SW480 (cell line): ENCODE measurements at regions not wholly inside any gene's neighbourhood (a gene's known extent, or its start where the extent isn't known, plus 50 kb on each side); places are given as distances from the start of the nearest gene placed in this dataset.

Experiments
- DNase-seq: peaks from one replicate; pipeline ENCODE4 v3.0.0-alpha.2; 2016; ENCODE audit warnings: low spot score

- no peak for DNase-seq
Observed at GRCh38 chr10:64209561-64209960, 688.4 kb downstream of the REEP3 start.

DNA sequence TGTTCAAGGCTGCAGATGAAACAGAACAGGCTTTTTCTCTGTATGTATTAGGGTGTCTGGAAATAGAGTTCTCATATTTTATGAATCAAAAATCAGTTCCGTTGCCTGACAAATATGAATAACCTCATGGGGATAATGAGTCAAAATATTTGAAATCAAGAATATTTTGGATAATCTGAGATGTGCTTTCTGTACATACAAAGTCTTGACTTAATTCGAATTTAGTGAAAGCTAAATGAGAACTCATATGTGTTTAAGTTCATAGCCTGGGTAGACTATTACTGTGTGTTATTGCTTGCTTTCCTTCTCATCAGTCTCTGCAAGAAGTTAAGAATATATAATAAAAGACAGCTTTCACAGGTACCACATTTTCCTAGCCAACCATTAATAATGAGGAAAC, 689.0 kb downstream of the REEP3 start:
- no peak for DNase-seq

DNA sequence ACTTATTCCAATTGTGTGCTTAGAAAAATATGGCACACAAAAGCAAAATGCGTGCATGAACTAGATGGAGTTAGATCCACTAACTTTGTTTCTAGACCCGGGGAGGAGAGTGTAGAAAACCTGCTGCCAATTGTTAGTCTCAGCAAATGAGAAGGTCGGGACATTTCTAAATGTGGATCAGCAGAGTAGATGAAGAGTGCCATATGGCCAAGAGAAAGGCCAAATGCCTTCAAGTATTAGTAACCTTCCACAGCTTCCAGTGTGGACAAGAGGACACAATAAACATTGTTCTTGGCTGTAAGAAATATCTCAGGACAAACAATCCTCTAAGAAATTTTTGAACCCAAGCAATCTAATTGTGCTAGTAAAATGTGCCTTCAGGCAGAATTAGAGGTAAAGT, 690.3 kb downstream of the REEP3 start:
- DNase-seq = no peak

DNA sequence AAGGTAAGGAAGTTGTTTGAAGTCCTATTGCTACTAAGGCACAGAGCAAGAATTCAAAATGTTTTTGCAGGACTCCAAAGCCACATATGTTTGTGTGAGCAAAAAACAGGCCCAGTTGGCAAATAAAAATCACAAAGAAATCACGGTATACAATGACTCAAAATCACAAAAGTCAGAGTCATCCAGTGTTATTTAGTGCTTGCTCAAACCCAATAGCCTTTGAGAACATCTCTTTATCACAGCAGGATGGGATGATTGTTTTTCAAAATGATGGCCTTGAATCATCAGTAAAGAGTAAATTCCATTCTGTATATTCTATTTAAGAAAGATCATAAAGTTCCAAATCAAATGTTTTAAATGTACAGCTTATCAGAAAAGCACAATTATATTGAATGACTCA, 693.9 kb downstream of the REEP3 start:
- DNase-seq = no peak

GRCh38 chr10:64219271-64220025, 698.2 kb downstream of the REEP3 start:
- DNase-seq = no peak

DNA sequence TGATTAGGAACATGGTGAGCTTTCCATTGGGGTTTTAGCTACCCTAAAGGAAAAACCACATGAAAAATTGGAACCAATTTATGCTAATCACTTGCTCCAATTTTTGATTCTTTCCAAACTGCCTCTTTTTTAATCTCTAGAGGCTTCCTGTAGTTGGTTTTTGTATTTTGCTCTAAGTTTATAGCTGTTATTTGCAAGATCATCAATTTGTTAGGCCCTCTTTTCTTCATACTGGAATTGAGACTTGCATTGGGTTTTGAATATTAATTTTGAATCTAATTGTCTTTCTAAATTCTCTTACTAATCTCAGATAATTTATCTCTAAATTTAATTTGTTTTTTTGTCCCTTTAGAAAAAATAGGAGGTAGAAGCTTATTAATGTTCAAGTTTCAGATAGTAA, 713.3 kb downstream of the REEP3 start:
- no peak for DNase-seq

DNA sequence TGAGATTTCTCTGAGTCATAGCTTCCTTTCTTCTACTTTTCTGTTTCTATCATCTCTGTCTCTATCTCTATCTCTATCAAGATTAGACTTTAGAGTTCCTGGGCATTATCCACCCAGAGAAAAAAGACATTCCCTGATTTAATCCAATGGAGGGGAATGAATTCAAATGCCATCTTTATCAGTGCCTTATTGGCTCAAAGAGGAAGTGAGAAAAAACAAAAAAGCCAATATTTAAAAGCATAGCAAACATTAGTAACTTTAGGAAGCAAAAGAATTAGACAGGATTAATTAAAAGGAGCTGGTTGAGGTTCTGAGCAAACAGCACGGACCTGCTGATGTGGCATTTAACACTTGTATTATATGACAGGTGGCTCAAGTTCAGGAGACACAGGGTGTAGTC, 736.5 kb downstream of the REEP3 start:
- no peak for DNase-seq

GRCh38 chr10:64261092-64261491, 739.9 kb downstream of the REEP3 start:
- no peak for DNase-seq

- DNase-seq = no peak
Observed at GRCh38 chr10:64261676-64262075, 740.5 kb downstream of the REEP3 start.

- no peak for DNase-seq
Observed at GRCh38 chr10:64265961-64266360, 744.8 kb downstream of the REEP3 start.

GRCh38 chr10:64271508-64271907, 750.3 kb downstream of the REEP3 start:
- DNase-seq = no peak

DNA sequence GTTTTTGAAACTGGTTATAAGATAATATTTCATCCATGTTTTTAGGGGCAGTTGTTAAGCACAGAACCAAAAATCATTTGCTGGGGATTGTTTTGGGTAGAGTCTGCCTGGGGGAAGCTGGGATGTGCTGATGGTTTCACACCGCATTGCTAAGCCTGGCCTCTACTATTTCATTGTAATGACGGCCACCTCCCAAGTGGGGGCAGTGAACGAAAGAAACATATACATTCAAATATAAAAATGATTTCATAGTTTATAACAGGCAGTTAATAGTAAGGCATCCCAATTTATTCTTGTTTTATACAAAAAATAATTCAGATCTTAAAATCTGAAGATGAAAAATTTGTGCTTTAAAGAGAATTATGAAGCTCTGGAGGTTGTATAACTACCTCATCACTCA, 750.8 kb downstream of the REEP3 start:
- DNase-seq = no peak

GRCh38 chr10:64275001-64275400, 753.8 kb downstream of the REEP3 start:
- no peak for DNase-seq

GRCh38 chr10:64275774-64276173, 754.6 kb downstream of the REEP3 start:
- DNase-seq = no peak

DNA sequence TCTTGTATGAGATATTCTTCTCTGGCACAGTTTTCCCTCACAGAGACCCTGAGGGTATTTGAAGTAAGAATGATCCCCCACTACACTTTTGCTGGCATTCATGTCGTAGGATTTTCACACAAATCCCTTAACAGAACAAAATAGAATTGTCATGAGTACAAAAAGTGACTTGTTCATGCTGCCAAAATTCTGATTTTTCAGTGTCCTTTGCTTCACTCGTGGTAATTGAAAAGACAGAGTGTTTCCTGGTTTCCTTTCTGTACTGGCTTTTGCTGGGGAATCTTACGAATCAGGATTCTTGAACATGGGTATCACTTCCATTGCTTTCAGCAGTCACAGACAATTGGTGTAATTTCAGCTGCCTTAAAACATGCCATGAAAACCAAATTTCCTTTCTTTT, 756.3 kb downstream of the REEP3 start:
- no peak for DNase-seq

- DNase-seq = no peak
Observed at GRCh38 chr10:64283621-64284020, 762.4 kb downstream of the REEP3 start.

DNA sequence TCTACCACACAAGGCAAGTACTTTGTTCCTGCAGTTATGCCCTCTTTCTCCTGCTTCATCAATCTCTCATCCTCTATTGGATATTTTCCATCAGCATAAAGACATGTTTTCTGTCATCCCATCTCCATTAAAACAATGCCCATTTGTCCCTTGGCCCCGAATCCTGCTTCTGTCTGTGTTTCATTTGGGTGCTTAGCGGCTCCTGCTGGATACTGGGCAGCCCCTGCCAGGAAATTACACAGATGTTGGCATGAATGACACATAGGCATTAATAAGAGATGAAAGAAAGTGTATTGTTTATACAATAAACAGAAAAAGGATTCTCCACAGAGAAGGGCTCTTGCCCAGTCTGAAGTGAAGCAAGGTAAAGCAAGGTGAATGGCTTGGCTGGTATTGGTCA, 765.3 kb downstream of the REEP3 start:
- no peak for DNase-seq

- DNase-seq = no peak
Observed at GRCh38 chr10:64288404-64288803, 767.2 kb downstream of the REEP3 start.

DNA sequence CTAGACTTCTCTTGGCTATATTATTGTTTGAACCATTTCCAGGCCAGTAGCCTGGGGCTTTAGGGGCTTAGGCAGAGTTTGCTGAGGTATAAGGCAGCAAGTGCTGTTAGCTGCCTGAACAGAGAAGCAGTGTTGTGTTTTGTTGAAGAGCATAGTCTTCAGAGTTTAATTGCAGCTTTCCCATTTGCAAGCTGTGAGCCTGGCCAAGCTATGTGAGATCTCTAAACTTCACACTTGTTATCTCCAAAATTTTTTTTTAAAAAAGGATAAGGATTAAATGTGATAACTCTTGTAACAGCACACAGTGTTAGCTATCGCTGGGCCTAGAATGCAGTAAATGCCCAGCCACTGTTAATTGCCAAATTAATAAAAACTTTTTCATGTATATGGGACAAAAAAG, 782.4 kb downstream of the REEP3 start:
- DNase-seq = no peak

GRCh38 chr10:64306729-64307327, 785.6 kb downstream of the REEP3 start:
- DNase-seq = no peak

DNA sequence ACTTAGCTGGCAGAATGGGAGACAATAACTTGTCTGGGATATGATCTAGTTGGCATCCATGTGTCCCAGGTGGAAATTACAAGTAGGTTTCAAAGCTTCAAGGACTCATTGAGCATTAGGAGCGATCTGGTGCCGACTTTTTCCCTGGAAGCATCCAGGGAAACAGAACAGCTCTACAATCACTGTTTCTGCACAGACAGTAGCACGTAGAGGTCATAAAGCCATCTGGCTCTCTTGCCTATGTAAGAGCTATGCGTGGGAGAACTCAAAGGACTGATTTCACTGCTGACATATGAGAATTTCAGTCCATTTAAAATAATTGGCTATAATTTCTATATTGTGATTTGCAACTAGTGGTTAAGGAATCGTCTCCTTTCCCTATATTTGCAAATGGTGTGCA, 791.7 kb downstream of the REEP3 start:
- DNase-seq = no peak

DNA sequence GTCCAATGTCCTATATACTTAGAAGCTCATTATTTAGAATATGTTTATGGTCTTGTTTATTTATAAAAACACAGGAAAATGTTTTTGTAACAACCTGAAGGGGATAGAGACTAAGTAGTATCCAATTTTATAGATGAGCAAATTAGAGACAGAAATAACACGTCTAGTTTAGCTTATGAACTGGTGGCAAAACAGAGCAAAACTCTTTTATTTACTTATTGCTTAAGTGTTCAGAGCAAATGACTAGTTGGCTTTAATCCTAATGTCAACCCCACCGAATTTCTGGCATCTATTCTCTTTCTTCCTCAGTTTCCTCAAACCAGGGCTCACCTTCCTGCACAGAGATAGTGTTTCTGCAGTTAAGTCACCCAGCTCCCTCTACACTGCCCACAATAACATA, 792.8 kb downstream of the REEP3 start:
- DNase-seq = no peak

GRCh38 chr10:64316416-64316815, 795.2 kb downstream of the REEP3 start:
- no peak for DNase-seq

GRCh38 chr10:64316833-64317232, 795.6 kb downstream of the REEP3 start:
- DNase-seq = no peak
